ENCODE measurements at regions not wholly inside any gene's neighbourhood (a gene's known extent, or its start where the extent isn't known, plus 50 kb on each side); places are given as distances from the start of the nearest gene placed in this dataset.

DNA sequence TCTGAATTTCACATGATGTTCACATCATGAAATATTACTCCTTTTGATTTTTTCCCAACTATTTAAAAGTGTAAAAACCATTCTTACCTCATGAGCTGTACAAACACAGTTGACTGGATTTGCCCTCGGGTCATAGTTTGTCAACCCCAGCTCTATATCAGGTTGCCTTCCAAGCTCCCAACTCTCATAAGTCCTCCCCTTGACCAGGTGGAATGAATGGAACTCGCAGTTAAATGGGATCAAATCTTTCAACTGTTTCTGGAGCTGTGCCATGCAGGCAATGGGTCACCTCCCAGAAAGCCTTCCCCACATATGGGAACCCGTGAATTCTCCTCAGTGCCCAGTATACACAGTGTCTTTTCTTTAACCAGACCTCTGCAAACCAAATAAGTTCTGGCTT is 169.8 kb upstream of the FOXD3 start:
- 86% methylated on average over 3 of the region's 3 CpGs for WGBS
- no peaks in the 10 kb centered on the region for H3K36me3 ChIP-seq (ENCODE audit: control insufficient read depth in 2 of 2, insufficient read depth in 2 of 2, low read length in 1 of 2)
- DNase-seq (ENCODE audit: low read depth in 6 of 9, low spot score in 9 of 9), result no peak
- H3K9me3 ChIP-seq (ENCODE audit: control insufficient read depth in 2 of 2, insufficient read depth in 1 of 2, low read length in 1 of 2), result no peaks in the 10 kb centered on the region
- H3K27me3 ChIP-seq (ENCODE audit: control insufficient read depth in 2 of 2, insufficient read depth in 1 of 2, low read length in 1 of 2), result no peaks in the 10 kb centered on the region
- no peak overlapping the region for H3K27ac ChIP-seq (ENCODE audit: low read depth in 1 of 2, low read length in 1 of 2)
- no peaks in the 10 kb centered on the region for H3K4me1 ChIP-seq (ENCODE audit: control insufficient read depth in 2 of 2, insufficient read depth in 2 of 2, low read length in 2 of 2)
- no peak overlapping the region for H3K4me3 ChIP-seq (ENCODE audit: low read length in 2 of 2)

- 93% methylated on average over 2 of the region's 2 CpGs for WGBS
- no peaks in the 10 kb centered on the region for H3K9me3 ChIP-seq (ENCODE audit: control insufficient read depth in 2 of 2, insufficient read depth in 1 of 2, low read length in 1 of 2)
- no peaks in the 10 kb centered on the region for H3K4me1 ChIP-seq (ENCODE audit: control insufficient read depth in 2 of 2, insufficient read depth in 2 of 2, low read length in 2 of 2)
- no peak overlapping the region for H3K27ac ChIP-seq (ENCODE audit: low read depth in 1 of 2, low read length in 1 of 2)
- no peaks in the 10 kb centered on the region for H3K27me3 ChIP-seq (ENCODE audit: control insufficient read depth in 2 of 2, insufficient read depth in 1 of 2, low read length in 1 of 2)
- DNase-seq (ENCODE audit: low read depth in 6 of 9, low spot score in 9 of 9), result no peak
- H3K4me3 ChIP-seq (ENCODE audit: low read length in 2 of 2), result no peak overlapping the region
- no peaks in the 10 kb centered on the region for H3K36me3 ChIP-seq (ENCODE audit: control insufficient read depth in 2 of 2, insufficient read depth in 2 of 2, low read length in 1 of 2)
Observed at GRCh38 chr1:63155437-63155836, 166.9 kb upstream of the FOXD3 start.

GRCh38 chr1:63157085-63157484 is 165.3 kb upstream of the FOXD3 start:
- no peaks in the 10 kb centered on the region for H3K36me3 ChIP-seq (ENCODE audit: control insufficient read depth in 2 of 2, insufficient read depth in 2 of 2, low read length in 1 of 2)
- no peak overlapping the region for H3K4me3 ChIP-seq (ENCODE audit: low read length in 2 of 2)
- H3K4me1 ChIP-seq (ENCODE audit: control insufficient read depth in 2 of 2, insufficient read depth in 2 of 2, low read length in 2 of 2), result no peaks in the 10 kb centered on the region
- no peak overlapping the region for H3K27ac ChIP-seq (ENCODE audit: low read depth in 1 of 2, low read length in 1 of 2)
- 95% methylated on average over 5 of the region's 5 CpGs for WGBS
- H3K9me3 ChIP-seq (ENCODE audit: control insufficient read depth in 2 of 2, insufficient read depth in 1 of 2, low read length in 1 of 2), result no peaks in the 10 kb centered on the region
- DNase-seq (ENCODE audit: low read depth in 6 of 9, low spot score in 9 of 9), result no peak
- no peaks in the 10 kb centered on the region for H3K27me3 ChIP-seq (ENCODE audit: control insufficient read depth in 2 of 2, insufficient read depth in 1 of 2, low read length in 1 of 2)

GRCh38 chr1:63169057-63169456 is 153.3 kb upstream of the FOXD3 start:
- H3K4me1 ChIP-seq (ENCODE audit: control insufficient read depth in 2 of 2, insufficient read depth in 2 of 2, low read length in 2 of 2), result no peaks in the 10 kb centered on the region
- DNase-seq (ENCODE audit: low read depth in 6 of 9, low spot score in 9 of 9), result no peak
- no peak overlapping the region for H3K27ac ChIP-seq (ENCODE audit: low read depth in 1 of 2, low read length in 1 of 2)
- WGBS, result 90% methylated on average over 6 of the region's 6 CpGs
- H3K27me3 ChIP-seq (ENCODE audit: control insufficient read depth in 2 of 2, insufficient read depth in 1 of 2, low read length in 1 of 2), result no peaks in the 10 kb centered on the region
- H3K36me3 ChIP-seq (ENCODE audit: control insufficient read depth in 2 of 2, insufficient read depth in 2 of 2, low read length in 1 of 2), result no peaks in the 10 kb centered on the region
- no peak overlapping the region for H3K4me3 ChIP-seq (ENCODE audit: low read length in 2 of 2)
- H3K9me3 ChIP-seq (ENCODE audit: control insufficient read depth in 2 of 2, insufficient read depth in 1 of 2, low read length in 1 of 2), result no peaks in the 10 kb centered on the region

DNA sequence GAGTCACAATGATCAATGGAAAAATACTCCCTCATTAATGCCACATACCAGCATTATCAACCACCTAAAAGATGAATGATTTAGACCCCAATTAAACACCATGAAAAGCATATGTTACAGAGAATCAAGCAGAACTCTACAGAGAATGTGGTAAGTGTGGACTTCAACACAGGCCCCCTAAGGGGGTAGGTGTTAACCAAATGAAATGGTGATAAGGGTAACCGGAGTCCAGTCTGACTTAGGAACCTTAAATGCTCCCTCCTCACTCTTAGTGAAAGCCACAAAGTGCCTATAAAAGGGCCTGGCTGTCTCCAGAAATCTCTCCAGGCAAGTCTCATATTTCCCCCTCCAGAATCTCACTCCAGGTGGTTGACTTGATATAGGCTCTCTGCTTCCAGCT is 149.2 kb upstream of the FOXD3 start:
- no peak overlapping the region for H3K27ac ChIP-seq (ENCODE audit: low read depth in 1 of 2, low read length in 1 of 2)
- no peaks in the 10 kb centered on the region for H3K4me1 ChIP-seq (ENCODE audit: control insufficient read depth in 2 of 2, insufficient read depth in 2 of 2, low read length in 2 of 2)
- H3K27me3 ChIP-seq (ENCODE audit: control insufficient read depth in 2 of 2, insufficient read depth in 1 of 2, low read length in 1 of 2), result no peaks in the 10 kb centered on the region
- H3K36me3 ChIP-seq (ENCODE audit: control insufficient read depth in 2 of 2, insufficient read depth in 2 of 2, low read length in 1 of 2), result no peaks in the 10 kb centered on the region
- 85% methylated on average over 1 of the region's 1 CpG for WGBS
- no peaks in the 10 kb centered on the region for H3K9me3 ChIP-seq (ENCODE audit: control insufficient read depth in 2 of 2, insufficient read depth in 1 of 2, low read length in 1 of 2)
- DNase-seq (ENCODE audit: low read depth in 6 of 9, low spot score in 9 of 9), result no peak
- no peak overlapping the region for H3K4me3 ChIP-seq (ENCODE audit: low read length in 2 of 2)

GRCh38 chr1:63189677-63190076 is 132.7 kb upstream of the FOXD3 start:
- no peaks in the 10 kb centered on the region for H3K4me1 ChIP-seq (ENCODE audit: control insufficient read depth in 2 of 2, insufficient read depth in 2 of 2, low read length in 2 of 2)
- DNase-seq (ENCODE audit: low read depth in 6 of 9, low spot score in 9 of 9), result no peak
- H3K27ac ChIP-seq (ENCODE audit: low read depth in 1 of 2, low read length in 1 of 2), result no peak overlapping the region
- WGBS, result 63% methylated on average over 1 of the region's 1 CpG
- no peaks in the 10 kb centered on the region for H3K27me3 ChIP-seq (ENCODE audit: control insufficient read depth in 2 of 2, insufficient read depth in 1 of 2, low read length in 1 of 2)
- H3K4me3 ChIP-seq (ENCODE audit: low read length in 2 of 2), result no peak overlapping the region
- no peaks in the 10 kb centered on the region for H3K36me3 ChIP-seq (ENCODE audit: control insufficient read depth in 2 of 2, insufficient read depth in 2 of 2, low read length in 1 of 2)
- no peaks in the 10 kb centered on the region for H3K9me3 ChIP-seq (ENCODE audit: control insufficient read depth in 2 of 2, insufficient read depth in 1 of 2, low read length in 1 of 2)

DNA sequence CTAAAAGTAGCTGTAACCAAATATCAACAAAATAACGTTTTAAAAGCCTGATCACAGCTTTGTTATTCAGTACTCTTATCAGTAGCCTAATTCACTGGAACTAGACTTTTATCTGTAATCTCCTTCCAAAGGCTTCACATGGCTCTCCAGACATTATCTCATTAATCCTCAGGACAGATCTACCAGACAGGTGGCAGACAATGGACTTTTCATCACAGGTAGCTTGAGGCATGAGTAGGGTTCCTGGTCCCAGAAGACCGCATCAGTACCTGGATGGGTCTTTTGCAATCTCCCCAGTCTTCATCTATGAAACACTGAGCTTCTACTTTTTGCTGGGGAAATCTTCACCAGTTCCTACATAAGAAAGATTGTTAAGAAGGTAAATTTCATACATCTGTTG is 132.2 kb upstream of the FOXD3 start:
- DNase-seq (ENCODE audit: low read depth in 6 of 9, low spot score in 9 of 9), result no peak
- Histone ChIP-seq H3K27ac (ENCODE audit: low read depth in 1 of 2, low read length in 1 of 2) (no peak overlapping the region), H3K9me3 (ENCODE audit: control insufficient read depth in 2 of 2, insufficient read depth in 1 of 2, low read length in 1 of 2) (no peaks in the 10 kb centered on the region), H3K4me3 (ENCODE audit: low read length in 2 of 2) (no peak overlapping the region), H3K4me1 (ENCODE audit: control insufficient read depth in 2 of 2, insufficient read depth in 2 of 2, low read length in 2 of 2) (no peaks in the 10 kb centered on the region), H3K27me3 (ENCODE audit: control insufficient read depth in 2 of 2, insufficient read depth in 1 of 2, low read length in 1 of 2) (no peaks in the 10 kb centered on the region), H3K36me3 (ENCODE audit: control insufficient read depth in 2 of 2, insufficient read depth in 2 of 2, low read length in 1 of 2) (no peaks in the 10 kb centered on the region)
- 70% methylated on average over 2 of the region's 2 CpGs for WGBS

GRCh38 chr1:63198871-63199394 is 123.4 kb upstream of the FOXD3 start:
- H3K9me3 ChIP-seq (ENCODE audit: control insufficient read depth in 2 of 2, insufficient read depth in 1 of 2, low read length in 1 of 2), result no peaks in the 10 kb centered on the region
- WGBS, result 56% methylated on average over 7 of the region's 7 CpGs
- DNase-seq (ENCODE audit: low read depth in 6 of 9, low spot score in 9 of 9), result no peak
- H3K4me3 ChIP-seq (ENCODE audit: low read length in 2 of 2), result no peak overlapping the region
- no peaks in the 10 kb centered on the region for H3K36me3 ChIP-seq (ENCODE audit: control insufficient read depth in 2 of 2, insufficient read depth in 2 of 2, low read length in 1 of 2)
- H3K27ac ChIP-seq (ENCODE audit: low read depth in 1 of 2, low read length in 1 of 2), result no peak overlapping the region
- no peaks in the 10 kb centered on the region for H3K27me3 ChIP-seq (ENCODE audit: control insufficient read depth in 2 of 2, insufficient read depth in 1 of 2, low read length in 1 of 2)
- no peaks in the 10 kb centered on the region for H3K4me1 ChIP-seq (ENCODE audit: control insufficient read depth in 2 of 2, insufficient read depth in 2 of 2, low read length in 2 of 2)

DNA sequence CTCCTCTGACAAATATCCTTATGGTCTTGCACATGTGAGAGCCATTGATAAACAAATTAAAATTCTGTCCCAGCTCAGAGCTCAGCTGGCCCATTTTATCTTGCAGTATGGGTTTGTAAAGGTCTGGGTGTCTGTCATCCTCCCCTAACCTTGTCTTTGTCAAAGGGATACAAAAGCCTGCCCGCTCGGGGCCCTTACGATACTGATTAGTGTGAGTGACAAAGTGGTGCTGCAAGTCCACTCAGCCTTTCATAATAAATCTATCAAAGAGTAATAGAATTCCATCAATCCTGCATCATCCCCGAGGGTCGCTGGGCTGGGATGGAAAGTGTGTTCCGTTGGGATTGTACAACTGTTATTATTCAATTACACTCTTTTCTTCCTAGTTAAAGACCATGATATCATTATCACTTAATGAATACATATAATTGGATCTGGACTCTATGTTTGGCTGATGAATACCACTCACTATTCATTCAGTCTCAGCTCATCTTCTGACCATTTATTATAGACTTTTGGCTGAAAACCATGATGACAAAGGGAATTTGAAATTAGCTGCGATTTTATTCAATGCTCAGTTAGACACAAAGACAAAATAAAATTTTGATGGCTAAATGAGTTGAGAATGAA is 122.5 kb upstream of the FOXD3 start:
- no peak for DNase-seq (ENCODE audit: low read depth in 6 of 9, low spot score in 9 of 9)

More for the DNA sequence above, 122.5 kb upstream of the FOXD3 start:
- Histone ChIP-seq H3K27me3 (ENCODE audit: control insufficient read depth in 2 of 2, insufficient read depth in 1 of 2, low read length in 1 of 2) (no peaks in the 10 kb centered on the region), H3K4me1 (ENCODE audit: control insufficient read depth in 2 of 2, insufficient read depth in 2 of 2, low read length in 2 of 2) (no peaks in the 10 kb centered on the region), H3K9me3 (ENCODE audit: control insufficient read depth in 2 of 2, insufficient read depth in 1 of 2, low read length in 1 of 2) (no peaks in the 10 kb centered on the region), H3K4me3 (ENCODE audit: low read length in 2 of 2) (no peak overlapping the region), H3K36me3 (ENCODE audit: control insufficient read depth in 2 of 2, insufficient read depth in 2 of 2, low read length in 1 of 2) (no peaks in the 10 kb centered on the region), H3K27ac (ENCODE audit: low read depth in 1 of 2, low read length in 1 of 2) (no peak overlapping the region)
- WGBS, result 80% methylated on average over 7 of the region's 7 CpGs
